ENCODE measurements at regions not wholly inside any gene's neighbourhood (a gene's known extent, or its start where the extent isn't known, plus 50 kb on each side); places are given as distances from the start of the nearest gene placed in this dataset.

DNA sequence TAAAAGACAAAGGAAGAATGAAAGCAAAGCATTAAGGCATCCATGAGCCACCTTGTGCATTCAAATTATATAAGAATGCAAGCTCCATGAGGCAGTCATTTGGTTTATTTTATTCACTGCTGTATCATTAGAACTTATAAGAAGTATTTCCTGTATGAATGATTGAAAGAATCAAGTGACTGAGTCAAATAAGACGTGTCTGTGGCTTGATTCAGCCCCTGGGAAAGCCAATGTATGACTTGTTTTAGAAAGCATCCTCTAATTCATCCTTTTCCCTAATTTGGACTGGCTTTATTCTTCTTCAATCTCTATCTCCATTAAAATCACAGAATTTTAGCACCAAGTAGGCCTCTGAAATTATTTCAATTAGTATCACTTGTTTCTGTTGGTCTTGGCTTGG is 461.1 kb downstream of the LPIN1 start:
- H3K9me3 Mint-ChIP-seq, result peaks cover 2% of the 10 kb centered on the region
- H3K4me1 Mint-ChIP-seq (ENCODE audit: low read depth), result no peaks in the 10 kb centered on the region
- TF ChIP-seq, protein P1, sequence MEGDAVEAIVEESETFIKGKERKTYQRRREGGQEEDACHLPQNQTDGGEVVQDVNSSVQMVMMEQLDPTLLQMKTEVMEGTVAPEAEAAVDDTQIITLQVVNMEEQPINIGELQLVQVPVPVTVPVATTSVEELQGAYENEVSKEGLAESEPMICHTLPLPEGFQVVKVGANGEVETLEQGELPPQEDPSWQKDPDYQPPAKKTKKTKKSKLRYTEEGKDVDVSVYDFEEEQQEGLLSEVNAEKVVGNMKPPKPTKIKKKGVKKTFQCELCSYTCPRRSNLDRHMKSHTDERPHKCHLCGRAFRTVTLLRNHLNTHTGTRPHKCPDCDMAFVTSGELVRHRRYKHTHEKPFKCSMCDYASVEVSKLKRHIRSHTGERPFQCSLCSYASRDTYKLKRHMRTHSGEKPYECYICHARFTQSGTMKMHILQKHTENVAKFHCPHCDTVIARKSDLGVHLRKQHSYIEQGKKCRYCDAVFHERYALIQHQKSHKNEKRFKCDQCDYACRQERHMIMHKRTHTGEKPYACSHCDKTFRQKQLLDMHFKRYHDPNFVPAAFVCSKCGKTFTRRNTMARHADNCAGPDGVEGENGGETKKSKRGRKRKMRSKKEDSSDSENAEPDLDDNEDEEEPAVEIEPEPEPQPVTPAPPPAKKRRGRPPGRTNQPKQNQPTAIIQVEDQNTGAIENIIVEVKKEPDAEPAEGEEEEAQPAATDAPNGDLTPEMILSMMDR (IDR thresholded peaks at IDR 0.05), result no peak
- no peaks in the 10 kb centered on the region for H3K36me3 Mint-ChIP-seq (ENCODE audit: low read depth)
- DNase-seq, result no peak
- ATAC-seq, result no peak
- no peak overlapping the region for H3K27ac Mint-ChIP-seq
- H3K27me3 Mint-ChIP-seq, result no peaks in the 10 kb centered on the region
- H3K4me3 Mint-ChIP-seq, result no peak overlapping the region
- intact Hi-C loops (cut with micrococcal nuclease), result no loop called here
- POLR2A ChIA-PET, result no interaction called here
- CTCF ChIA-PET, result interaction anchor here (1.2 kb wide), 1 partner anchor 8 kb away, joined by 4 read pairs; no protein-coding TSS in a partner anchor

DNA sequence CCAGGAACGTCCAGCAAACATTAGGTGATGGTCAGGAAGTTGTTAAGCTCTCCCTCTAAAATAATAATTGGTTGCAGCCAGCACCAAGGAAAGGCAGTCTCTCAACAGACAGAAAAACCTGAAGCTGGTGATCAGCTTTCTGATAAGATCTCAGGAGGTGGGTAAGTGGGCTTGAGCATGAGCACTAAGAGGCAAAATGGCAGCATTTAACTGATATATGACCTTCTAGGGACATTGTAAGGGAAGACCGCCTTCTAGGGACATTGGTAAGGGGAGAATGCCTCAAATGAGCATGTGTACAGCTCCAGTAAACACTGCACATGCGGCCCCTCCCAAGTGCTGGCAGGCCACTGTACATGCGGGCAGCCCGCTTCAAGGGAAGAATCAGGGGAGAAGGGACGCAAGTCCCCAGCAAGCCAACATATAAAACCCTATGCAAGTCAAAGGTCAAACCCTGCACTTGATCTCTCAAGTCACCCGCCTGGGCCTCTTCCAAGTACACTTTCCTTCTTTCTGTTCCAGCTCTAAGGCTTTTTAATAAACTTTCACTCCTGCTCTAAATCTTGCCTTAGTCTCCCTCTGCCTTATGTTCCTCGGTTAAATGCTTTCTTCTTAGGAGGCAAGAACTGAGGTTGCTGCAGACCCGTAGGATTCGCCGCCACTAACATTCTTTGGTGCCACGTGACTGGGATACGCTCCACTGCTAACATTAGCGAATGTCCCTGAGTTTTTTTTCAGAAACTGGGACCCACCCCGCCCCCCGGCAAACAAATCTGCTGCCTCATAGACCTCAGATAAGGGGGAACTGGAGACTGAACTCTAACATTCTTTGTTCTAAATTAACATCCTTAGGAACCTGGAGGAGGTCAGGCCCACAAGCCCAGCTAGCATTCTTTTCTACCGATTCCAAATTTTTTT is 463.8 kb downstream of the LPIN1 start:
- no peaks in the 10 kb centered on the region for H3K27me3 Mint-ChIP-seq
- intact Hi-C loops (cut with micrococcal nuclease), result no loop called here
- ATAC-seq, result no peak
- DNase-seq, result no peak
- TF ChIP-seq, protein P1 (IDR thresholded peaks at IDR 0.05), result no peak
- H3K9me3 Mint-ChIP-seq, result no peaks in the 10 kb centered on the region
- no peak overlapping the region for H3K27ac Mint-ChIP-seq
- no peak overlapping the region for H3K4me3 Mint-ChIP-seq
- ChIA-PET POLR2A (no interaction called here), CTCF (no interaction called here)
- peaks cover 3% of the 10 kb centered on the region for H3K4me1 Mint-ChIP-seq (ENCODE audit: low read depth)
- no peaks in the 10 kb centered on the region for H3K36me3 Mint-ChIP-seq (ENCODE audit: low read depth)

DNA sequence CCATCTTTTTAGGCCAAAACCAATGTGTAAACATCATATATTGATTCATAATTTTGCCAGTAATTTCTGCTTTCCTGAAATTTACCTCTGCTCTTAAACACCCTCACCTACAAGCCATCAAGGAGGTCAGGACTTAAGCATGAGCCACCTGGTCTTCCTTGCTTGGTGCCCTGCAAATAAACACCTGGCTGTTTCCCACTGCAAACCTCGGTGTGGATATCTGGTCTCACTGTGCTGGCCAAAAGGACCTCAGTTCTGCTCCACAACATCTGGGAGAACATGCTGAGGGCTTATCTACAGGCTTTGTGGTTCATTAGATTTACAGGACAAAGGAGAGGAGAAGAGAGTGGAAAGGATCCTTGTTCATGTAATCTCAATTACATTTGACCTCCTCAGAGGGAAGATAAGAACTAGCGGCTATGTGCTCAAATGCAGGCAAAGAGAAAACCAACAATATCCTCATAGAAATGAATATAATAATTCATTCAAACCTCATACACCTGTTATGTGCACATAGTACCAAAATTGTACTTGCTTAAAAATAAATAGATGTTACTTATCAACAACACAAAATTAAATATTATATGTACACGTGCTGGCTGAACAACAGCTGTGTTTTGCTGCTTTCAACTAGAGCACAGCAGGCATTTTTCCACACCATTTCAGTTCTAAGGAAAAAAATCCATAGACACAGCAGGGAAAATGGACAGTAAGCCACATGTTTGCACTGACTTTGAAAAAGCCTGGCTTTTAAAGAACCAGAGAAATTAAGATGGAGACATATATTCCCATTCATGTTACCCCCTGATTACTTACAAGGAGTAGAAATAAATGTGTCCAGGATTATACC is 465.1 kb downstream of the LPIN1 start:
- peaks cover 8% of the 10 kb centered on the region for H3K4me1 Mint-ChIP-seq (ENCODE audit: low read depth)
- intact Hi-C loops (cut with micrococcal nuclease), result no loop called here
- no peaks in the 10 kb centered on the region for H3K27me3 Mint-ChIP-seq
- no peak for ATAC-seq
- H3K36me3 Mint-ChIP-seq (ENCODE audit: low read depth), result no peaks in the 10 kb centered on the region
- CTCF ChIA-PET, result no interaction called here
- H3K27ac Mint-ChIP-seq, result no peak overlapping the region
- TF ChIP-seq, protein P1 (IDR thresholded peaks at IDR 0.05), result no peak
- no peak for DNase-seq
- H3K4me3 Mint-ChIP-seq, result no peak overlapping the region
- POLR2A ChIA-PET, result no interaction called here
- H3K9me3 Mint-ChIP-seq, result no peaks in the 10 kb centered on the region

DNA sequence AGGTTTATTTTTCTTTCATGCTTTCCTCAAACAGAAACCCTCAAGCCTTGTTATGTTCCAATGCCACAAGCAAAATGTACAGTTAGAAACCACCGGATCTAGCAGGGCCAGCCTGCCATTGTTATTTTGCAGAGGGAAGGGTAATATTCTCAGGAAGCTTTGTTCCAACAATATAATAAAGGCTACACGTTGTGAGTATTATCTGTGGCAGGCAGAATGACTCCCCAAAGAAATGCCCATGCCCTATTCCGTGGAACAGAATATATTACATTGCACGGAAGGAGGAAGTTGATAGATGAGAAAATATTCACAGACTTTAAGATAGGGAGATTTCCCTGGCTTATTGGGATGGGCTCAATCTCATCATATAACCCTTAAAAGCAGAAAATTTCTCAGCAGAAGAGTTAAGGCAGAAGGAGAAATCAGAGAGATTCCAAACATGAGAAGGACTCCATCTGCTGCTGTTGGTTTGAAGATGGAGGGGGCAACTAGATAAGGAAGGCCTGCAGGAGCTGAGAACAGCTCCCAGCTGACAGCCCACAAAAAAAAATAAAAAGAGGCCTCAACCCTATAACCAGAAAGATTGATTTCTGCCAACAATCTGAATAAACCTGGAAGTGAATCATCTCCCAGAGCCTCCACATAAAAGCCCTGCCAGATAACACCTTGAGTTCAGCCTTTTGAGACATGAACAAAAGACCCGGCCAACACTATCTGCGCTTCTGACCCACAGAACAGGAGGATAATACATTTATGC is 466.6 kb downstream of the LPIN1 start:
- TF ChIP-seq, protein P1 (IDR thresholded peaks at IDR 0.05), result no peak
- no peak for ATAC-seq

More for the DNA sequence above, 466.6 kb downstream of the LPIN1 start:
- DNase-seq, result no peak
- Mint-ChIP-seq H3K9me3 (no peaks in the 10 kb centered on the region), H3K27ac (no peak overlapping the region), H3K27me3 (no peaks in the 10 kb centered on the region), H3K36me3 (ENCODE audit: low read depth) (no peaks in the 10 kb centered on the region), H3K4me3 (no peak overlapping the region), H3K4me1 (ENCODE audit: low read depth) (peaks cover 8% of the 10 kb centered on the region)
- intact Hi-C loops (cut with micrococcal nuclease), result no loop called here
- ChIA-PET POLR2A (no interaction called here), CTCF (no interaction called here)

Data from activated CD8-positive, alpha-beta T cell treated with anti-CD3 and anti-CD28 coated beads for 36 hours (primary cell).